GM23248 (cell line): ENCODE measurements at regions not wholly inside any gene's neighbourhood (a gene's known extent, or its start where the extent isn't known, plus 50 kb on each side); places are given as distances from the start of the nearest gene placed in this dataset.

Source experiments
- EZH2 ChIP-seq: fragments of 200-600 bp; sonication (generic); IDR thresholded peaks from 2 replicates; pipeline ENCODE4 v1.6.1; 2018; ENCODE audit warnings: antibody characterized with exemption, mild to moderate bottlenecking; ENCODE audit not compliant: insufficient read depth, poor library complexity, severe bottlenecking
- EZH2phosphoT487 ChIP-seq: fragments of 200-600 bp; sonication (generic); IDR thresholded peaks from 2 replicates; pipeline ENCODE4 v1.6.1; 2018; ENCODE audit warnings: antibody characterized with exemption, moderate library complexity, mild to moderate bottlenecking, low read depth; ENCODE audit not compliant: insufficient read depth

DNA sequence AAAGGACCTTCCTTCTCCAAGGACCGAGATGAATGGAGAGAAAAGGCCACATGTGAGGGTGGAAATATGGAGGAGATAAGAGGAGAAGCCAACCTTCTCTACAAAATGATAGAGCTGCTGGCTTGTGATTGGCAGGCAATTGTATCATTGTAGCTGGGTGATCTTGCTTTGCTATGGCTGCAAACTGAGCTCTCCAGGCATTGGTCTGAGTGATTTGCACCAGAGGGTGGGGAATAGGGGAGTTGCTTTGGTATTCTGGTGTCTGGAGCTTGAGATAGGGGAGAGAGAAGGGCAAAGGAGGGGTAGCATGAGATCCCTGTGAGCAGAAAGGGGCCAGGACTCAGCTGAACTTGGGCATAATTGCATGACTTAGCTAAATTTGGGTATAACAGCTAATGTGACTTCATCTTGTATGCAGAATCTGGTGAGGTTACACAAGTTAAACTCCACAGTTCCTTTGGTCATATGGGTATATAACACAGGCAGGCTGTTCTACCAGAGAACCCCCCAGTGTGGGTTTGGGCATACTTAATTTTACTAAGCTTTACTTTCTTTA is 72.0 kb downstream of the FOS start:
- TF ChIP-seq EZH2phosphoT487 (no peak), EZH2 (no peak)
